SK-N-MC (cell line): ENCODE measurements at regions not wholly inside any gene's neighbourhood (a gene's known extent, or its start where the extent isn't known, plus 50 kb on each side); places are given as distances from the start of the nearest gene placed in this dataset.

ENCODE experiments used
- DNase-seq: peaks from one replicate; pipeline ENCODE4 v3.0.0-alpha.2; 2011; ENCODE audit warnings: low read depth, low spot score
- H3K27ac ChIP-seq: fragments of 200-600 bp; sonication (generic); 2 replicates; pipeline ENCODE4 v1.5.1; 2016; ENCODE audit warnings: mixed run types
- H3K36me3 ChIP-seq: fragments of 200-600 bp; sonication (generic); 2 replicates; pipeline ENCODE4 v1.6.1; 2017; ENCODE audit warnings: antibody characterized with exemption, low read length, mixed read lengths; ENCODE audit not compliant: insufficient read depth
- H3K4me3 ChIP-seq: fragments of 200-600 bp; sonication (generic); 2 replicates; pipeline ENCODE4 v1.5.1; 2016
- H3K9ac ChIP-seq: fragments of 200-600 bp; sonication (generic); 2 replicates; pipeline ENCODE4 v1.8.0; 2017; ENCODE audit warnings: mixed run types, mixed read lengths; ENCODE audit not compliant: insufficient read length
- H3K9me3 ChIP-seq: fragments of 200-600 bp; sonication (generic); 2 replicates; pipeline ENCODE4 v1.6.1; 2017; ENCODE audit warnings: low read depth, mild to moderate bottlenecking, antibody characterized with exemption, low read length, moderate library complexity, mixed read lengths
- EZH2 ChIP-seq: fragments of 200-600 bp; sonication (generic); IDR thresholded peaks from one replicate; pipeline ENCODE4 v1.6.1; 2017; ENCODE audit warnings: antibody characterized with exemption
- FOXP2 ChIP-seq: optimal IDR thresholded peaks from 2 replicates; pipeline ENCODE3; 2011; ENCODE audit warnings: mild to moderate bottlenecking, moderate library complexity; ENCODE audit not compliant: insufficient read depth; ENCODE audit errors: extremely low read length, control extremely low read depth
- POLR2AphosphoS5 ChIP-seq: IDR thresholded peaks from 2 replicates; pipeline ENCODE4 v1.6.1; 2012; ENCODE audit warnings: mild to moderate bottlenecking, low read depth, low read length, borderline replicate concordance

- Histone ChIP-seq H3K4me3 (no peak overlapping the region), H3K27ac (no peak overlapping the region), H3K36me3 (no peaks in the 10 kb centered on the region), H3K9ac (no peak overlapping the region), H3K9me3 (no peaks in the 10 kb centered on the region)
- TF ChIP-seq EZH2: no peak
- no peak for TF ChIP-seq POLR2AphosphoS5
- no peak for TF ChIP-seq FOXP2
- DNase-seq: no peak
These were observed 300.2 kb upstream of the VCX start for GRCh38 chrX:7542587-7543380.

- no peak overlapping the region for H3K9ac ChIP-seq
- H3K27ac ChIP-seq: no peak overlapping the region
- no peaks in the 10 kb centered on the region for H3K9me3 ChIP-seq
- TF ChIP-seq FOXP2 (no peak), POLR2AphosphoS5 (no peak), EZH2 (no peak)
- no peak for DNase-seq
- no peak overlapping the region for H3K4me3 ChIP-seq
- H3K36me3 ChIP-seq: no peaks in the 10 kb centered on the region
These were observed 320.1 kb upstream of the VCX start for GRCh38 chrX:7522860-7523259.

GRCh38 chrX:7515681-7516413 lies 327.1 kb upstream of the VCX start:
- Histone ChIP-seq H3K9ac (no peak overlapping the region), H3K9me3 (no peaks in the 10 kb centered on the region), H3K36me3 (no peaks in the 10 kb centered on the region), H3K27ac (no peak overlapping the region), H3K4me3 (no peak overlapping the region)
- DNase-seq: no peak
- TF ChIP-seq FOXP2: no peak
- no peak for TF ChIP-seq POLR2AphosphoS5
- TF ChIP-seq EZH2: no peak

- no peaks in the 10 kb centered on the region for H3K36me3 ChIP-seq
- no peak for TF ChIP-seq EZH2
- no peak overlapping the region for H3K9ac ChIP-seq
- H3K27ac ChIP-seq: no peak overlapping the region
- no peak overlapping the region for H3K4me3 ChIP-seq
- no peaks in the 10 kb centered on the region for H3K9me3 ChIP-seq
- DNase-seq: no peak
These were observed 327.9 kb upstream of the VCX start for GRCh38 chrX:7514871-7515599.

- no peaks in the 10 kb centered on the region for H3K36me3 ChIP-seq
- no peak overlapping the region for H3K4me3 ChIP-seq
- no peak overlapping the region for H3K9ac ChIP-seq
- TF ChIP-seq FOXP2 (no peak), POLR2AphosphoS5 (no peak), EZH2 (no peak)
- DNase-seq: no peak
- no peaks in the 10 kb centered on the region for H3K9me3 ChIP-seq
- H3K27ac ChIP-seq: no peak overlapping the region
These were observed 330.1 kb upstream of the VCX start for GRCh38 chrX:7512845-7513244.

- TF ChIP-seq EZH2: no peak
- no peak for TF ChIP-seq FOXP2
- no peak for TF ChIP-seq POLR2AphosphoS5
- DNase-seq: no peak
These were observed 339.7 kb upstream of the VCX start for GRCh38 chrX:7503251-7503650.

GRCh38 chrX:7500386-7500785 lies 342.6 kb upstream of the VCX start:
- no peak for DNase-seq
- no peak for TF ChIP-seq FOXP2
- TF ChIP-seq EZH2: no peak
- no peak for TF ChIP-seq POLR2AphosphoS5
- Histone ChIP-seq H3K4me3 (no peak overlapping the region), H3K36me3 (no peaks in the 10 kb centered on the region), H3K27ac (no peak overlapping the region), H3K9me3 (no peaks in the 10 kb centered on the region), H3K9ac (no peak overlapping the region)

More at GRCh38 chrX:7503251-7503650, 339.7 kb upstream of the VCX start:
- Histone ChIP-seq H3K4me3 (no peak overlapping the region), H3K36me3 (no peaks in the 10 kb centered on the region), H3K9me3 (no peaks in the 10 kb centered on the region), H3K9ac (no peak overlapping the region), H3K27ac (no peak overlapping the region)

GRCh38 chrX:7486505-7486904 lies 338.6 kb upstream of the PUDP start:
- no peaks in the 10 kb centered on the region for H3K9me3 ChIP-seq
- no peak for DNase-seq
- H3K4me3 ChIP-seq: no peak overlapping the region
- TF ChIP-seq FOXP2: no peak
- no peak for TF ChIP-seq EZH2
- TF ChIP-seq POLR2AphosphoS5: no peak
- H3K27ac ChIP-seq: no peak overlapping the region
- H3K36me3 ChIP-seq: no peaks in the 10 kb centered on the region
- no peak overlapping the region for H3K9ac ChIP-seq
